DND-41 (cell line): ENCODE measurements at regions not wholly inside any gene's neighbourhood (a gene's known extent, or its start where the extent isn't known, plus 50 kb on each side); places are given as distances from the start of the nearest gene placed in this dataset.

Experiments used
- ATAC-seq: fragments of 200-7000 bp; cut with Tn5 transposase; 3 replicates; pipeline ENCODE4 v1.9.1; 2021; ENCODE audit warnings: low read depth; ENCODE audit not compliant: insufficient read depth
- DNase-seq: peaks from one replicate; pipeline ENCODE4 v3.0.0-alpha.2; 2020
- H2AFZ ChIP-seq: 2 replicates; pipeline ENCODE4 v1.6.0; 2012; ENCODE audit warnings: low read depth, low read length
- H3K27ac ChIP-seq: 2 replicates; pipeline ENCODE4 v1.5.1; 2012; ENCODE audit warnings: low read length, inconsistent platforms
- H3K27me3 ChIP-seq: fragments of 200-600 bp; sonication (generic); 2 replicates; pipeline ENCODE4 v1.6.0; 2012; ENCODE audit warnings: low read length, mild to moderate bottlenecking, inconsistent platforms; ENCODE audit not compliant: insufficient read depth, poor library complexity
- H3K36me3 ChIP-seq: 2 replicates; pipeline ENCODE4 v1.5.1; 2012; ENCODE audit warnings: low read length, inconsistent platforms; ENCODE audit not compliant: insufficient read depth
- H3K4me1 ChIP-seq: 2 replicates; pipeline ENCODE4 v1.5.1; 2012; ENCODE audit warnings: mild to moderate bottlenecking, low read length; ENCODE audit not compliant: insufficient read depth
- H3K4me2 ChIP-seq: 2 replicates; pipeline ENCODE4 v1.6.0; 2012; ENCODE audit warnings: mild to moderate bottlenecking, moderate library complexity, low read length, inconsistent platforms; ENCODE audit not compliant: insufficient read depth
- H3K4me3 ChIP-seq, 2 experiments: fragments of 200-600 bp in 1 of 2; shearing (Covaris generic) in 1 of 2; 2 replicates each; pipeline ENCODE4 v1.5.1; 2012 to 2016; ENCODE audit warnings: inconsistent platforms in 2 of 2, low read length in 2 of 2, mild to moderate bottlenecking in 2 of 2, low read depth in 1 of 2, moderate library complexity in 1 of 2
- H3K79me2 ChIP-seq: 2 replicates; pipeline ENCODE4 v1.6.0; 2012; ENCODE audit warnings: low read length, inconsistent platforms; ENCODE audit not compliant: insufficient read depth
- H3K9ac ChIP-seq: 2 replicates; pipeline ENCODE4 v1.6.0; 2012; ENCODE audit warnings: low read depth, mild to moderate bottlenecking, inconsistent platforms, low read length, moderate library complexity
- H3K9me3 ChIP-seq: 2 replicates; pipeline ENCODE4 v1.5.1; 2012; ENCODE audit warnings: low read length, moderate library complexity, mild to moderate bottlenecking, inconsistent platforms; ENCODE audit not compliant: insufficient read depth, severe bottlenecking
- H4K20me1 ChIP-seq: 2 replicates; pipeline ENCODE4 v1.6.0; 2012; ENCODE audit warnings: low read length; ENCODE audit not compliant: insufficient read depth
- CTCF ChIP-seq: IDR thresholded peaks from 2 replicates; pipeline ENCODE4 v1.5.1; 2012; ENCODE audit warnings: borderline replicate concordance, low read length, moderate library complexity, mild to moderate bottlenecking; ENCODE audit not compliant: poor library complexity, severe bottlenecking; ENCODE audit errors: extremely low read depth
- EZH2 ChIP-seq: IDR thresholded peaks from 3 replicates; pipeline ENCODE4 v1.6.1; 2012; ENCODE audit warnings: borderline replicate concordance, low read depth, mild to moderate bottlenecking, moderate library complexity, low read length, inconsistent platforms; ENCODE audit not compliant: severe bottlenecking

- TF ChIP-seq EZH2 = no peak
- DNase-seq (no peak), ATAC-seq (no peak)
- Histone ChIP-seq H3K4me3 (no peak overlapping the region), H2AFZ (no peak overlapping the region), H4K20me1 (no peaks in the 10 kb centered on the region), H3K27ac (no peak overlapping the region), H3K9ac (no peak overlapping the region), H3K79me2 (no peaks in the 10 kb centered on the region), H3K36me3 (no peaks in the 10 kb centered on the region), H3K4me2 (no peak overlapping the region), H3K9me3 (no peaks in the 10 kb centered on the region), H3K27me3 (peaks cover 4% of the 10 kb centered on the region), H3K4me1 (no peaks in the 10 kb centered on the region)
Measured at GRCh38 chr12:115588131-115588530, 689.4 kb downstream of the MED13L start.

GRCh38 chr12:115584156-115584555 is 693.3 kb downstream of the MED13L start:
- Histone ChIP-seq H3K79me2 (no peaks in the 10 kb centered on the region), H3K9me3 (no peaks in the 10 kb centered on the region), H3K27me3 (peaks cover 14% of the 10 kb centered on the region), H3K9ac (no peak overlapping the region), H3K4me3 (no peak overlapping the region), H3K4me1 (no peaks in the 10 kb centered on the region), H3K4me2 (no peak overlapping the region), H4K20me1 (no peaks in the 10 kb centered on the region), H3K27ac (no peak overlapping the region), H3K36me3 (no peaks in the 10 kb centered on the region), H2AFZ (no peak overlapping the region)
- ATAC-seq (no peak), DNase-seq (no peak)
- TF ChIP-seq EZH2 (no peak), CTCF (no peak)

- H3K9me3 ChIP-seq = no peaks in the 10 kb centered on the region
- no peaks in the 10 kb centered on the region for H3K79me2 ChIP-seq
- peaks cover 11% of the 10 kb centered on the region for H3K27me3 ChIP-seq
- no peak overlapping the region for H2AFZ ChIP-seq
- H3K27ac ChIP-seq = no peak overlapping the region
- no peaks in the 10 kb centered on the region for H4K20me1 ChIP-seq
- H3K9ac ChIP-seq = no peak overlapping the region
- no peak overlapping the region for H3K4me3 ChIP-seq
- H3K4me1 ChIP-seq = no peaks in the 10 kb centered on the region
- H3K36me3 ChIP-seq = no peaks in the 10 kb centered on the region
- ATAC-seq (no peak), DNase-seq (no peak)
- H3K4me2 ChIP-seq = no peak overlapping the region
- TF ChIP-seq CTCF = no peak
- TF ChIP-seq EZH2 = no peak
Measured at GRCh38 chr12:115583591-115583990, 693.9 kb downstream of the MED13L start.

GRCh38 chr12:115577401-115577800 is 700.1 kb downstream of the MED13L start:
- H3K4me3 ChIP-seq = no peak overlapping the region
- no peaks in the 10 kb centered on the region for H3K4me1 ChIP-seq

More at GRCh38 chr12:115577401-115577800, 700.1 kb downstream of the MED13L start:
- Histone ChIP-seq H2AFZ (no peak overlapping the region), H3K27ac (no peak overlapping the region), H3K4me2 (no peak overlapping the region), H3K79me2 (no peaks in the 10 kb centered on the region), H3K36me3 (no peaks in the 10 kb centered on the region), H3K9ac (no peak overlapping the region), H3K9me3 (no peaks in the 10 kb centered on the region), H4K20me1 (no peaks in the 10 kb centered on the region), H3K27me3 (peaks cover 10% of the 10 kb centered on the region)
- TF ChIP-seq CTCF (no peak), EZH2 (no peak)
- DNase-seq (no peak), ATAC-seq (no peak)
